MM.1S (cell line): ENCODE measurements at regions not wholly inside any gene's neighbourhood (a gene's known extent, or its start where the extent isn't known, plus 50 kb on each side); places are given as distances from the start of the nearest gene placed in this dataset.

Experiments used
- EZH2 ChIP-seq: fragments of 300-600 bp; sonication (generic); optimal IDR thresholded peaks from 2 replicates; pipeline ENCODE3; 2017; ENCODE audit warnings: low read depth, mild to moderate bottlenecking, antibody characterized with exemption, low read length, mixed read lengths
- EZH2phosphoT487 ChIP-seq: fragments of 300-600 bp; sonication (generic); IDR thresholded peaks from 2 replicates; pipeline ENCODE4 v1.6.1; 2018; ENCODE audit warnings: antibody characterized with exemption, low read length
- TF ChIP-seq, protein P1 (sequence below): fragments of 300-600 bp; sonication (generic); IDR thresholded peaks from 2 replicates; pipeline ENCODE4 v1.5.1; 2016; ENCODE audit warnings: antibody characterized with exemption, low read length, mixed read lengths

DNA sequence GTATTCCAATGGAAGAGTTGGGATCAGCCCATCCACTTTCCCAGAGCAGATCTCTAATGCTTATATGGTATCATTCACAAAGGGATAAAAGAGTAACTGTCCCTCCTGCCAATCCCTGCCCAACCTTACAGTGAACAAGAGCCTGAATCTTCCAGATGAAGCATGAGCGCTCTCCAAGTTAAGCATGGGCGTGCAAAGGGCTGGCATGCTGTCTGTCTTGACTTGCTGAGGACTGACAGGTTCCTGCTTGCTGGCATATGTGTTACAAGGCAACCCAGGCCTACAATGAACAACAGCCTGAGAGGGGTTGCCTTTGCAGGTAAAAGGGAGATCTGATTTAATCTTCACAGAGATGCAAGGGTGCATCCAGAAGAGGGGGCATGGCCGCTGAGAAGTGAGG, 155.6 kb upstream of the SOD1 start:
- TF ChIP-seq, protein P1, sequence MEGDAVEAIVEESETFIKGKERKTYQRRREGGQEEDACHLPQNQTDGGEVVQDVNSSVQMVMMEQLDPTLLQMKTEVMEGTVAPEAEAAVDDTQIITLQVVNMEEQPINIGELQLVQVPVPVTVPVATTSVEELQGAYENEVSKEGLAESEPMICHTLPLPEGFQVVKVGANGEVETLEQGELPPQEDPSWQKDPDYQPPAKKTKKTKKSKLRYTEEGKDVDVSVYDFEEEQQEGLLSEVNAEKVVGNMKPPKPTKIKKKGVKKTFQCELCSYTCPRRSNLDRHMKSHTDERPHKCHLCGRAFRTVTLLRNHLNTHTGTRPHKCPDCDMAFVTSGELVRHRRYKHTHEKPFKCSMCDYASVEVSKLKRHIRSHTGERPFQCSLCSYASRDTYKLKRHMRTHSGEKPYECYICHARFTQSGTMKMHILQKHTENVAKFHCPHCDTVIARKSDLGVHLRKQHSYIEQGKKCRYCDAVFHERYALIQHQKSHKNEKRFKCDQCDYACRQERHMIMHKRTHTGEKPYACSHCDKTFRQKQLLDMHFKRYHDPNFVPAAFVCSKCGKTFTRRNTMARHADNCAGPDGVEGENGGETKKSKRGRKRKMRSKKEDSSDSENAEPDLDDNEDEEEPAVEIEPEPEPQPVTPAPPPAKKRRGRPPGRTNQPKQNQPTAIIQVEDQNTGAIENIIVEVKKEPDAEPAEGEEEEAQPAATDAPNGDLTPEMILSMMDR, result no peak
- TF ChIP-seq EZH2phosphoT487 (no peak), EZH2 (no peak)
